ENCODE measurements at regions not wholly inside any gene's neighbourhood (a gene's known extent, or its start where the extent isn't known, plus 50 kb on each side); places are given as distances from the start of the nearest gene placed in this dataset.

DNA sequence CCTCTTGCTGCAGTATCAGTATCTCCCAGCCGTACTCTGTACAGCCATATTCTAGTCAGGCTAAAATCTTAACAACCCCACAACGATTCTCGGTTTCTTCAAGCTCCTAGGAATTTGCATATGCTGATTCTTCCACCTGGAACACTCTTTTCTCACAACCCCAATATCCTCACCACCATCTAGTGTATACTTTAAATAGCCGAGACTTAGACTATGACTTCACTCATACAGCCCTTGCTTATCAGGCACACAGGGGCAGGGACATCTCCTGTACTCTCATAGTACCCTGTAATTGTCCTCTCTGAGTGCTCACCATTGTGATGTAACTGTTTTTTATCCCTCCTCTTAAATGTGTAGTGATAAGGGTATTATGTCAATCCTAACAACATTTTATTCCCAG, 2126.4 kb upstream of the TENM3 start:
- TF ChIP-seq, protein P1, sequence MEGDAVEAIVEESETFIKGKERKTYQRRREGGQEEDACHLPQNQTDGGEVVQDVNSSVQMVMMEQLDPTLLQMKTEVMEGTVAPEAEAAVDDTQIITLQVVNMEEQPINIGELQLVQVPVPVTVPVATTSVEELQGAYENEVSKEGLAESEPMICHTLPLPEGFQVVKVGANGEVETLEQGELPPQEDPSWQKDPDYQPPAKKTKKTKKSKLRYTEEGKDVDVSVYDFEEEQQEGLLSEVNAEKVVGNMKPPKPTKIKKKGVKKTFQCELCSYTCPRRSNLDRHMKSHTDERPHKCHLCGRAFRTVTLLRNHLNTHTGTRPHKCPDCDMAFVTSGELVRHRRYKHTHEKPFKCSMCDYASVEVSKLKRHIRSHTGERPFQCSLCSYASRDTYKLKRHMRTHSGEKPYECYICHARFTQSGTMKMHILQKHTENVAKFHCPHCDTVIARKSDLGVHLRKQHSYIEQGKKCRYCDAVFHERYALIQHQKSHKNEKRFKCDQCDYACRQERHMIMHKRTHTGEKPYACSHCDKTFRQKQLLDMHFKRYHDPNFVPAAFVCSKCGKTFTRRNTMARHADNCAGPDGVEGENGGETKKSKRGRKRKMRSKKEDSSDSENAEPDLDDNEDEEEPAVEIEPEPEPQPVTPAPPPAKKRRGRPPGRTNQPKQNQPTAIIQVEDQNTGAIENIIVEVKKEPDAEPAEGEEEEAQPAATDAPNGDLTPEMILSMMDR (IDR thresholded peaks at IDR 0.05) = no peak
- TF ChIP-seq POLR2A (IDR thresholded peaks at IDR 0.05) = no peak
